B cell (primary cell): ENCODE measurements at regions not wholly inside any gene's neighbourhood (a gene's known extent, or its start where the extent isn't known, plus 50 kb on each side); places are given as distances from the start of the nearest gene placed in this dataset.

ENCODE experiments used
- ATAC-seq: fragments of 200-7000 bp; cut with Tn5 transposase; one replicate; pipeline ENCODE4 v1.10.0; 2021; ENCODE audit warnings: low read depth, mild to moderate bottlenecking, moderate number of reproducible peaks, moderate library complexity
- CTCF ChIA-PET: fragments of 350-600 bp; sonication (Branson Sonifier 250); formaldehyde crosslinking; loops from one replicate; lab custom pipeline; 2021; ENCODE audit warnings: antibody characterized with exemption, inconsistent platforms; lab: Charles Lee
- POLR2A ChIA-PET: fragments of 350-600 bp; sonication (Branson Sonifier 250); formaldehyde crosslinking; loops from one replicate; lab custom pipeline; 2021; ENCODE audit warnings: antibody characterized with exemption; lab: Charles Lee
- DNase-seq: peaks from one replicate; pipeline ENCODE4 v3.0.0; 2013
- H2AFZ ChIP-seq: 2 replicates; pipeline ENCODE4 v1.6.1; 2012; ENCODE audit warnings: mild to moderate bottlenecking, low read depth, low read length; ENCODE audit not compliant: insufficient read depth, poor library complexity, severe bottlenecking
- H3K27ac ChIP-seq, 2 donors: 1 replicate in 1 of 2; 2 replicates in 1 of 2; pipeline ENCODE4 v1.5.1; 2012 to 2013; ENCODE audit warnings: low read length in 2 of 2, mild to moderate bottlenecking in 2 of 2, moderate library complexity in 1 of 2
- H3K27me3 ChIP-seq, 4 experiments: fragments of 200-600 bp in 1 of 4; sonication (generic) in 1 of 4; replicated peaks in 1 of 4; 1 replicate in 2 of 4; 2 replicates in 2 of 4; pipeline versions ENCODE4 v1.6.1 to v1.7.0; 2013 to 2016; ENCODE audit warnings: low read length in 3 of 4, mild to moderate bottlenecking in 2 of 4, mixed read lengths in 1 of 4, moderate library complexity in 1 of 4; ENCODE audit not compliant: insufficient read depth in 4 of 4, control insufficient read depth in 3 of 4; ENCODE audit errors: control extremely low read depth in 1 of 4
- H3K36me3 ChIP-seq, 2 experiments: replicated peaks in 1 of 2; 1 replicate in 1 of 2; 2 replicates in 1 of 2; pipeline versions ENCODE4 v1.6.1 to v1.7.1; 2013; ENCODE audit warnings: low read length in 1 of 2; ENCODE audit not compliant: insufficient read depth in 2 of 2, control insufficient read depth in 1 of 2; ENCODE audit errors: control extremely low read depth in 1 of 2, extremely low read depth in 1 of 2
- H3K4me1 ChIP-seq, 2 donors: fragments of 200-600 bp in 1 of 2; sonication (generic) in 1 of 2; 1 replicate in 1 of 2; 2 replicates in 1 of 2; pipeline versions ENCODE4 v1.5.1 to v1.6.1; 2013 to 2017; ENCODE audit warnings: low read length in 2 of 2; ENCODE audit not compliant: control insufficient read depth in 2 of 2, insufficient read depth in 2 of 2
- H3K4me2 ChIP-seq: replicated peaks from 2 replicates; pipeline ENCODE3; 2012; ENCODE audit warnings: mild to moderate bottlenecking, low read depth, low read length; ENCODE audit not compliant: poor library complexity, severe bottlenecking
- H3K4me3 ChIP-seq, 5 experiments: fragments of 200-600 bp in 1 of 5; sonication (generic) in 1 of 5; 1 replicate in 3 of 5; 2 replicates in 2 of 5; pipeline versions ENCODE4 v1.5.1 to v1.7.0; 2011 to 2016; ENCODE audit warnings: low read length in 4 of 5, mild to moderate bottlenecking in 4 of 5, low read depth in 2 of 5, control low read depth in 1 of 5, moderate library complexity in 1 of 5; ENCODE audit not compliant: insufficient read depth in 1 of 5; ENCODE audit errors: control extremely low read depth in 1 of 5, extremely low read depth in 1 of 5
- H3K79me2 ChIP-seq: fragments of 200-600 bp; sonication (generic); one replicate; pipeline ENCODE4 v1.6.0; 2016; ENCODE audit warnings: low read length; ENCODE audit not compliant: control insufficient read depth, insufficient read depth
- H3K9ac ChIP-seq: fragments of 200-600 bp; sonication (generic); 2 replicates; pipeline ENCODE4 v1.6.1; 2017; ENCODE audit warnings: mild to moderate bottlenecking, low read length, moderate library complexity
- H3K9me3 ChIP-seq, 3 donors: one replicate each; pipeline versions ENCODE4 v1.6.1 to v1.7.1; 2013; ENCODE audit warnings: low read length in 2 of 3; ENCODE audit not compliant: control insufficient read depth in 2 of 3, insufficient read depth in 1 of 3; ENCODE audit errors: control extremely low read depth in 1 of 3
- H4K20me1 ChIP-seq: 2 replicates; pipeline ENCODE4 v1.6.0; 2012; ENCODE audit warnings: mild to moderate bottlenecking, low read length; ENCODE audit not compliant: insufficient read depth, control insufficient read depth, poor library complexity, severe bottlenecking
- H3K27ac Mint-ChIP-seq: one replicate; pipeline ENCODE4 v1.8.0; 2021; ENCODE audit warnings: mixed read lengths
- H3K27me3 Mint-ChIP-seq: one replicate; pipeline ENCODE4 v1.8.0; 2021; ENCODE audit warnings: mixed read lengths
- H3K4me1 Mint-ChIP-seq: one replicate; pipeline ENCODE4 v1.8.0; 2021; ENCODE audit warnings: mixed read lengths
- H3K4me3 Mint-ChIP-seq: one replicate; pipeline ENCODE4 v1.8.0; 2021; ENCODE audit warnings: mixed read lengths
- H3K9me3 Mint-ChIP-seq: one replicate; pipeline ENCODE4 v1.8.0; 2022; ENCODE audit warnings: mixed read lengths; ENCODE audit not compliant: insufficient read depth
- CTCF ChIP-seq: fragments of 200-600 bp; IDR thresholded peaks from one replicate; pipeline ENCODE4 v1.8.0; 2022; ENCODE audit warnings: antibody characterized with exemption, mild to moderate bottlenecking
- EZH2 ChIP-seq: IDR thresholded peaks from 2 replicates; pipeline ENCODE4 v1.6.1; 2012; ENCODE audit warnings: borderline replicate concordance, low read depth, mild to moderate bottlenecking, moderate library complexity, low read length; ENCODE audit not compliant: insufficient read depth, poor library complexity, severe bottlenecking
- WGBS: methylation state at CpG from one replicate; pipeline ENCODE4 v1.1.5; 2013; ENCODE audit warnings: missing lambda C conversion rate; ENCODE audit not compliant: insufficient coverage; 5-methylcytosine and 5-hydroxymethylcytosine counted together
- intact Hi-C: fragments of 100-400 bp; cut with micrococcal nuclease; formaldehyde crosslinking; loops from one replicate; pipeline ENCODE4 v1.10.0; 2022

- Mint-ChIP-seq H3K27ac (no peak overlapping the region), H3K9me3 (no peaks in the 10 kb centered on the region), H3K27me3 (no peaks in the 10 kb centered on the region), H3K4me3 (no peak overlapping the region), H3K4me1 (no peaks in the 10 kb centered on the region)
- H3K9me3 ChIP-seq = no peaks in the 10 kb centered on the region
- CTCF ChIA-PET = no interaction called here
- POLR2A ChIA-PET = no interaction called here
- no peak overlapping the region for H3K27ac ChIP-seq
- DNase-seq = no peak
- no peak overlapping the region for H3K9ac ChIP-seq
- no CpG with 5 or more reads among the region's 5 CpGs for WGBS
- no peaks in the 10 kb centered on the region for H4K20me1 ChIP-seq
- no peaks in the 10 kb centered on the region for H3K79me2 ChIP-seq
- TF ChIP-seq EZH2 (no peak), CTCF (no peak)
- intact Hi-C loops = no loop called here
- H3K4me1 ChIP-seq = no peaks in the 10 kb centered on the region
- H3K4me2 ChIP-seq = no peak overlapping the region
- no peak for ATAC-seq
- H3K36me3 ChIP-seq = peaks cover 3 to 34% of the 10 kb centered on the region in 2 experiments
- no peak overlapping the region for H2AFZ ChIP-seq
- H3K27me3 ChIP-seq = no peaks in the 10 kb centered on the region
- H3K4me3 ChIP-seq = no peak overlapping the region
Measured at GRCh38 chr14:71668186-71668912, 263.9 kb upstream of the RGS6 start.

- no peak overlapping the region for H3K27ac ChIP-seq
- ChIA-PET POLR2A (no interaction called here), CTCF (no interaction called here)
- H3K27ac Mint-ChIP-seq = no peak overlapping the region
- H3K9ac ChIP-seq = no peak overlapping the region
- no peaks in the 10 kb centered on the region for H3K79me2 ChIP-seq
- H3K36me3 ChIP-seq = peaks cover 3 to 46% of the 10 kb centered on the region in 2 experiments
- no peaks in the 10 kb centered on the region for H3K27me3 ChIP-seq
- no peak overlapping the region for H3K4me3 Mint-ChIP-seq
- no peaks in the 10 kb centered on the region for H3K4me1 ChIP-seq
- H3K9me3 ChIP-seq = peaks cover 0 to 6% (median 0%) of the 10 kb centered on the region in 3 donors
- H3K4me2 ChIP-seq = no peak overlapping the region
- no peaks in the 10 kb centered on the region for H3K27me3 Mint-ChIP-seq
- H2AFZ ChIP-seq = no peak overlapping the region
- no peak for TF ChIP-seq CTCF
- TF ChIP-seq EZH2 = no peak
- H3K4me3 ChIP-seq = no peak overlapping the region
- no peaks in the 10 kb centered on the region for H4K20me1 ChIP-seq
- intact Hi-C loops = no loop called here
- ATAC-seq (no peak), DNase-seq (no peak)
- 100% methylated on average over 4 of the region's 5 CpGs for WGBS
- H3K4me1 Mint-ChIP-seq = no peaks in the 10 kb centered on the region
- no peaks in the 10 kb centered on the region for H3K9me3 Mint-ChIP-seq
Measured at GRCh38 chr14:71672596-71672995, 259.6 kb upstream of the RGS6 start.
